ENCODE measurements at regions not wholly inside any gene's neighbourhood (a gene's known extent, or its start where the extent isn't known, plus 50 kb on each side); places are given as distances from the start of the nearest gene placed in this dataset.

DNA sequence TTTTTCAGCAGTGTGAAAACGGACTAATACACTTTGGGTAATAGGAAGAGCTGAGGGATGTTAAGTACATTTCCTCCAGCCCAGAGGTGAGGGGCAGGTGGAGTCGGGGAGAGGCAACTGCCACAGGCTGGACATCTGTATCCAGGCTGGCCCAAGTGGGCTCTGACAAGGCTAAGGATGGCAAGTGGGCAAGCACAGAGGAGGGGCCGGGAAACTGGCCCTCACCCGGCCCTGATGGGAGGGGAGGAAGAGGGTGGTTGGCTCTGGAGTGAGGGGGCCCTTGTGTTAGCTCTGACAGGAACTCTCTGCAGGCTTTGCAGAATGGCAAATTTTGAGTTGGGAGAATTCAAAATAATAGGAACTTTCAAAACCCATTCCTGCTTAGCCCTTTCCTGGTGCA lies 251.0 kb upstream of the TNRC6C start:
- Histone ChIP-seq H3K36me3 (replicated peaks; ENCODE audit: low read depth, low read length) (no peaks in the 10 kb centered on the region), H3K4me2 (ENCODE audit: low read length) (no peak overlapping the region), H3K79me2 (ENCODE audit: low read length) (no peaks in the 10 kb centered on the region), H3K9me3 (ENCODE audit: insufficient read depth, low read length) (no peaks in the 10 kb centered on the region), H3K27ac (ENCODE audit: low read length) (no peak overlapping the region), H2AFZ (ENCODE audit: low read depth, low read length) (no peak overlapping the region), H4K20me1 (ENCODE audit: insufficient read depth, low read length) (no peaks in the 10 kb centered on the region), H3K27me3 (ENCODE audit: low read depth, low read length) (no peaks in the 10 kb centered on the region), H3K4me3 (ENCODE audit: low read length) (no peak overlapping the region), H3K9ac (ENCODE audit: low read length) (no peak overlapping the region), H3K4me1 (ENCODE audit: low read length) (no peaks in the 10 kb centered on the region)
- TF ChIP-seq EZH2phosphoT487 (IDR thresholded peaks at IDR 0.05; ENCODE audit: low read depth) = no peak
- TF ChIP-seq, protein P1, sequence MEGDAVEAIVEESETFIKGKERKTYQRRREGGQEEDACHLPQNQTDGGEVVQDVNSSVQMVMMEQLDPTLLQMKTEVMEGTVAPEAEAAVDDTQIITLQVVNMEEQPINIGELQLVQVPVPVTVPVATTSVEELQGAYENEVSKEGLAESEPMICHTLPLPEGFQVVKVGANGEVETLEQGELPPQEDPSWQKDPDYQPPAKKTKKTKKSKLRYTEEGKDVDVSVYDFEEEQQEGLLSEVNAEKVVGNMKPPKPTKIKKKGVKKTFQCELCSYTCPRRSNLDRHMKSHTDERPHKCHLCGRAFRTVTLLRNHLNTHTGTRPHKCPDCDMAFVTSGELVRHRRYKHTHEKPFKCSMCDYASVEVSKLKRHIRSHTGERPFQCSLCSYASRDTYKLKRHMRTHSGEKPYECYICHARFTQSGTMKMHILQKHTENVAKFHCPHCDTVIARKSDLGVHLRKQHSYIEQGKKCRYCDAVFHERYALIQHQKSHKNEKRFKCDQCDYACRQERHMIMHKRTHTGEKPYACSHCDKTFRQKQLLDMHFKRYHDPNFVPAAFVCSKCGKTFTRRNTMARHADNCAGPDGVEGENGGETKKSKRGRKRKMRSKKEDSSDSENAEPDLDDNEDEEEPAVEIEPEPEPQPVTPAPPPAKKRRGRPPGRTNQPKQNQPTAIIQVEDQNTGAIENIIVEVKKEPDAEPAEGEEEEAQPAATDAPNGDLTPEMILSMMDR (IDR thresholded peaks at IDR 0.05; ENCODE audit: low read depth, low read length) = no peak

DNA sequence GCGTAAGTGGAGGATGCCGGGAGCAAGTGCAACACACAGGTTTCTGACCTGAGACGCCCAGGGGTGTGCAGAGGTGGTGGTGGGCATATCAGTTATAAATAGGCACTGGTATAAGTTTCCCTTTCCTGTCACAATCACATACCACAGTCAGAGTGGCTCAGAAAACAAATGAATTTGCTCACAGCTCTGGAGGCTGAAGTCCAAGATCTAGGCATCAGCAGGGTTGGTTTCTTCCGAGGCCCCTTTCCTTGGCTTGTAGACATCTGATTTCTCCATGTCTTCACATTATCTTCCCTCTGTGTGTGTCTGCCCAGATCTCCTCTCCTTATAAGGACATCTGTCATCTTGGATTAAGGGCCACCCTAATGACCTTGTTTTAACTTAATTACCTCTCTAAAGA lies 250.5 kb upstream of the TNRC6C start:
- Histone ChIP-seq H3K79me2 (ENCODE audit: low read length) (no peaks in the 10 kb centered on the region), H3K9ac (ENCODE audit: low read length) (no peak overlapping the region), H3K4me2 (ENCODE audit: low read length) (no peak overlapping the region), H3K4me3 (ENCODE audit: low read length) (no peak overlapping the region), H3K9me3 (ENCODE audit: insufficient read depth, low read length) (no peaks in the 10 kb centered on the region), H3K27ac (ENCODE audit: low read length) (no peak overlapping the region), H3K4me1 (ENCODE audit: low read length) (no peaks in the 10 kb centered on the region), H3K36me3 (replicated peaks; ENCODE audit: low read depth, low read length) (no peaks in the 10 kb centered on the region), H3K27me3 (ENCODE audit: low read depth, low read length) (no peaks in the 10 kb centered on the region), H2AFZ (ENCODE audit: low read depth, low read length) (no peak overlapping the region), H4K20me1 (ENCODE audit: insufficient read depth, low read length) (no peaks in the 10 kb centered on the region)
- TF ChIP-seq, protein P1 (IDR thresholded peaks at IDR 0.05; ENCODE audit: low read depth, low read length) = no peak
- no peak for TF ChIP-seq EZH2phosphoT487 (IDR thresholded peaks at IDR 0.05; ENCODE audit: low read depth)

DNA sequence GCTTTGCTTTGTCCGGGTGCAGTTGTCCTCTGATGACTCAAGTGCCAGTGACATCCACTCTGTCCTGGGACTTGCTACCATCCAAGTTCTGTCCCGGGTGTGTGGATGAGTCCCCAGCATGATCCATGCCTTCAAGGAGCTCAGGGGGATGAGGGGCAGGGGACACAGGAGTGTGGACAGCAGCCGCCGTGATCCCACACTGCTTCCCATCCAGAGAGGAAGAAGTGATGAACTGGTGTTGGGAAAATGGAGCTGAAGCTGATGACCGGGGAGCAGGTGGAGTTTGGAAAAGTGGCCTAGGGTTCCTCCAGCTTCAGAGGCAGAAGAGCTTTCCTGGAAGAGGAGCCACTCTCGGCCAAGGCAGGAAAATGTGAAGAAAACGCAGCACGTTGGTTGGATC lies 249.6 kb upstream of the TNRC6C start:
- no peak overlapping the region for H2AFZ ChIP-seq (ENCODE audit: low read depth, low read length)
- H3K4me3 ChIP-seq (ENCODE audit: low read length) = no peak overlapping the region
- H3K36me3 ChIP-seq (replicated peaks; ENCODE audit: low read depth, low read length) = no peaks in the 10 kb centered on the region
- H3K9me3 ChIP-seq (ENCODE audit: insufficient read depth, low read length) = no peaks in the 10 kb centered on the region
- H3K79me2 ChIP-seq (ENCODE audit: low read length) = no peaks in the 10 kb centered on the region
- H3K27me3 ChIP-seq (ENCODE audit: low read depth, low read length) = peaks cover under 1% of the 10 kb centered on the region; the same call in 1 of the 2 replicates
- TF ChIP-seq, protein P1 (IDR thresholded peaks at IDR 0.05; ENCODE audit: low read depth, low read length) = no peak
- TF ChIP-seq EZH2phosphoT487 (IDR thresholded peaks at IDR 0.05; ENCODE audit: low read depth) = no peak
- H3K9ac ChIP-seq (ENCODE audit: low read length) = no peak overlapping the region
- H4K20me1 ChIP-seq (ENCODE audit: insufficient read depth, low read length) = no peaks in the 10 kb centered on the region
- no peak overlapping the region for H3K4me2 ChIP-seq (ENCODE audit: low read length)
- H3K27ac ChIP-seq (ENCODE audit: low read length) = no peak overlapping the region
- no peaks in the 10 kb centered on the region for H3K4me1 ChIP-seq (ENCODE audit: low read length)

DNA sequence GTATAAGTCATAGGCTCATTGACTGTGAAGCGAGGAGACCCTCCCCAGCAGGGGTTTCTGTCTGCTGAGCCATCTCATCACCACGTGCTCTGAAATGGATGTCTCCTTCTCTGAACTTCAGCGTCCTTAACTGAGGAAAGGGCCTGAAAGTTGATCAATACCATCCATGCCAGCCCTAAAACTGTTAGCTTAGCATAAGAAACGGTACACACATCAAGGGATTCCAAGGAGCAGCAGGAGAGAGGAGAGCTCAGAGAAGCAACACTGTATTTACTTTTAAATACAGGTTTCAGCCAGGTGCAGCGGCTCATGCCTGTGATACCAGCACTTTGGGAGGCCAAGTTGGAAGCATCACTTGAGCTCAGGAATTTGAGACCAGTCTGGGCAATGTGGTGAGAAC lies 248.9 kb upstream of the TNRC6C start:
- peaks cover 3% of the 10 kb centered on the region; the same call in 1 of the 2 replicates for H3K27me3 ChIP-seq (ENCODE audit: low read depth, low read length)
- H3K4me1 ChIP-seq (ENCODE audit: low read length) = no peaks in the 10 kb centered on the region
- TF ChIP-seq, protein P1 (IDR thresholded peaks at IDR 0.05; ENCODE audit: low read depth, low read length) = no peak
- TF ChIP-seq EZH2phosphoT487 (IDR thresholded peaks at IDR 0.05; ENCODE audit: low read depth) = no peak
- no peak overlapping the region for H3K27ac ChIP-seq (ENCODE audit: low read length)
- H3K79me2 ChIP-seq (ENCODE audit: low read length) = no peaks in the 10 kb centered on the region
- no peak overlapping the region for H3K4me3 ChIP-seq (ENCODE audit: low read length)
- no peak overlapping the region for H3K9ac ChIP-seq (ENCODE audit: low read length)
- no peaks in the 10 kb centered on the region for H4K20me1 ChIP-seq (ENCODE audit: insufficient read depth, low read length)
- H3K36me3 ChIP-seq (replicated peaks; ENCODE audit: low read depth, low read length) = no peaks in the 10 kb centered on the region
- no peaks in the 10 kb centered on the region for H3K9me3 ChIP-seq (ENCODE audit: insufficient read depth, low read length)
- no peak overlapping the region for H3K4me2 ChIP-seq (ENCODE audit: low read length)
- no peak overlapping the region for H2AFZ ChIP-seq (ENCODE audit: low read depth, low read length)

Measured in OCI-LY3 (cell line).